ENCODE measurements at regions not wholly inside any gene's neighbourhood (a gene's known extent, or its start where the extent isn't known, plus 50 kb on each side); places are given as distances from the start of the nearest gene placed in this dataset.

GRCh38 chr1:59143811-59144210 lies 153.1 kb upstream of the FGGY start:
- H3K4me3 Mint-ChIP-seq: no peak overlapping the region
- H3K27me3 Mint-ChIP-seq: no peaks in the 10 kb centered on the region
- H3K9me3 Mint-ChIP-seq: no peaks in the 10 kb centered on the region
- peaks cover 38% of the 10 kb centered on the region for H3K4me1 Mint-ChIP-seq
- no peak for ATAC-seq
- no peak for DNase-seq
- H3K27ac Mint-ChIP-seq: peak overlapping the region in 1 of 2 donors; percentile 73

GRCh38 chr1:59144959-59145358 lies 151.9 kb upstream of the FGGY start:
- Mint-ChIP-seq H3K27me3 (no peaks in the 10 kb centered on the region), H3K27ac (no peak overlapping the region), H3K9me3 (no peaks in the 10 kb centered on the region), H3K4me1 (peaks cover 28% of the 10 kb centered on the region), H3K4me3 (no peak overlapping the region)
- DNase-seq (no peak), ATAC-seq (no peak)

- Mint-ChIP-seq H3K4me3 (peak overlapping the region; percentile 85 to 99), H3K9me3 (no peaks in the 10 kb centered on the region), H3K4me1 (peaks cover 32% of the 10 kb centered on the region), H3K27me3 (no peaks in the 10 kb centered on the region), H3K27ac (peak overlapping the region; percentile 94 to 100)
- DNase-seq: no peak
- no peak for ATAC-seq
Measured at GRCh38 chr1:59146056-59146455, 150.8 kb upstream of the FGGY start.

GRCh38 chr1:59146651-59147358 lies 150.1 kb upstream of the FGGY start:
- Mint-ChIP-seq H3K27me3 (no peaks in the 10 kb centered on the region), H3K4me3 (peak overlapping the region; percentile 85 to 99), H3K9me3 (no peaks in the 10 kb centered on the region), H3K27ac (peak overlapping the region; percentile 94 to 100), H3K4me1 (peaks cover 32% of the 10 kb centered on the region)
- peak; percentile 53 to 54 for DNase-seq
- ATAC-seq: peak; percentile 72

- Mint-ChIP-seq H3K27ac (no peak overlapping the region), H3K9me3 (no peaks in the 10 kb centered on the region), H3K4me3 (no peak overlapping the region), H3K27me3 (no peaks in the 10 kb centered on the region), H3K4me1 (peaks cover 21% of the 10 kb centered on the region)
- ATAC-seq: no peak
- no peak for DNase-seq
Measured at GRCh38 chr1:59149435-59149834, 147.5 kb upstream of the FGGY start.

- DNase-seq (peak in 1 of 2 donors; percentile 26), ATAC-seq (peak; percentile 71)
- Mint-ChIP-seq H3K4me3 (peak overlapping the region in 1 of 2 donors; percentile 43), H3K27me3 (no peaks in the 10 kb centered on the region), H3K9me3 (no peaks in the 10 kb centered on the region), H3K27ac (no peak overlapping the region), H3K4me1 (peaks cover 21% of the 10 kb centered on the region)
Measured at GRCh38 chr1:59150577-59151386, 146.1 kb upstream of the FGGY start.

- ATAC-seq (no peak), DNase-seq (no peak)
- Mint-ChIP-seq H3K4me1 (peaks cover 21% of the 10 kb centered on the region), H3K27me3 (no peaks in the 10 kb centered on the region), H3K9me3 (no peaks in the 10 kb centered on the region), H3K4me3 (no peak overlapping the region), H3K27ac (no peak overlapping the region)
Measured at GRCh38 chr1:59151387-59151761, 145.5 kb upstream of the FGGY start.

GRCh38 chr1:59151860-59152259 lies 145.0 kb upstream of the FGGY start:
- H3K9me3 Mint-ChIP-seq: no peaks in the 10 kb centered on the region
- H3K4me1 Mint-ChIP-seq: peaks cover 16% of the 10 kb centered on the region
- ATAC-seq: no peak
- no peak for DNase-seq
- no peaks in the 10 kb centered on the region for H3K27me3 Mint-ChIP-seq
- no peak overlapping the region for H3K27ac Mint-ChIP-seq
- no peak overlapping the region for H3K4me3 Mint-ChIP-seq

GRCh38 chr1:59152511-59152910 lies 144.4 kb upstream of the FGGY start:
- ATAC-seq (no peak), DNase-seq (no peak)
- no peaks in the 10 kb centered on the region for H3K9me3 Mint-ChIP-seq
- peaks cover 11% of the 10 kb centered on the region for H3K4me1 Mint-ChIP-seq
- H3K4me3 Mint-ChIP-seq: no peak overlapping the region
- no peaks in the 10 kb centered on the region for H3K27me3 Mint-ChIP-seq
- H3K27ac Mint-ChIP-seq: no peak overlapping the region

GRCh38 chr1:59154401-59154800 lies 142.5 kb upstream of the FGGY start:
- no peak for DNase-seq
- Mint-ChIP-seq H3K4me3 (no peak overlapping the region), H3K4me1 (peaks cover 11% of the 10 kb centered on the region), H3K27me3 (no peaks in the 10 kb centered on the region), H3K9me3 (peaks cover 0 to 6% of the 10 kb centered on the region in 2 donors), H3K27ac (no peak overlapping the region)
- no peak for ATAC-seq

GRCh38 chr1:59155351-59155750 lies 141.5 kb upstream of the FGGY start:
- ATAC-seq: no peak
- Mint-ChIP-seq H3K4me1 (peaks cover 6% of the 10 kb centered on the region), H3K4me3 (no peak overlapping the region), H3K27me3 (no peaks in the 10 kb centered on the region), H3K9me3 (peaks cover 0 to 6% of the 10 kb centered on the region in 2 donors), H3K27ac (no peak overlapping the region)
- no peak for DNase-seq

GRCh38 chr1:59156051-59156450 lies 140.8 kb upstream of the FGGY start:
- no peaks in the 10 kb centered on the region for H3K4me1 Mint-ChIP-seq
- H3K4me3 Mint-ChIP-seq: no peak overlapping the region
- no peaks in the 10 kb centered on the region for H3K27me3 Mint-ChIP-seq
- peak overlapping the region in 1 of 2 donors; percentile 41 for H3K27ac Mint-ChIP-seq
- H3K9me3 Mint-ChIP-seq: peaks cover 0 to 6% of the 10 kb centered on the region in 2 donors
- no peak for DNase-seq
- ATAC-seq: no peak

GRCh38 chr1:59156526-59157199 lies 140.2 kb upstream of the FGGY start:
- H3K27ac Mint-ChIP-seq: no peak overlapping the region
- no peaks in the 10 kb centered on the region for H3K27me3 Mint-ChIP-seq
- ATAC-seq (no peak), DNase-seq (no peak)
- no peak overlapping the region for H3K4me3 Mint-ChIP-seq
- peaks cover 0 to 6% of the 10 kb centered on the region in 2 donors for H3K9me3 Mint-ChIP-seq
- no peaks in the 10 kb centered on the region for H3K4me1 Mint-ChIP-seq

GRCh38 chr1:59158321-59158720 lies 138.6 kb upstream of the FGGY start:
- H3K4me3 Mint-ChIP-seq: no peak overlapping the region
- no peaks in the 10 kb centered on the region for H3K4me1 Mint-ChIP-seq
- no peak for DNase-seq
- no peak for ATAC-seq
- H3K27ac Mint-ChIP-seq: no peak overlapping the region
- H3K27me3 Mint-ChIP-seq: no peaks in the 10 kb centered on the region
- peaks cover 0 to 6% of the 10 kb centered on the region in 2 donors for H3K9me3 Mint-ChIP-seq

GRCh38 chr1:59159557-59160203 lies 137.2 kb upstream of the FGGY start:
- Mint-ChIP-seq H3K27me3 (peaks cover 10% of the 10 kb centered on the region), H3K9me3 (peaks cover 0 to 6% of the 10 kb centered on the region in 2 donors), H3K4me3 (no peak overlapping the region), H3K27ac (no peak overlapping the region), H3K4me1 (no peaks in the 10 kb centered on the region)
- ATAC-seq: no peak
- no peak for DNase-seq
